Thyroid gland (tissue), 4 donors: ENCODE measurements at regions not wholly inside any gene's neighbourhood (a gene's known extent, or its start where the extent isn't known, plus 50 kb on each side); places are given as distances from the start of the nearest gene placed in this dataset.

Source experiments
- CTCF ChIP-seq, 6 experiments: fragments of 200-600 bp in 3 of 6; fragments of 450-650 bp in 3 of 6; sonication (generic) in 3 of 6; IDR thresholded peaks; one replicate each; pipeline ENCODE4 v1.5.1; 2016 to 2019; ENCODE audit warnings: antibody characterized with exemption in 6 of 6, mild to moderate bottlenecking in 2 of 6, inconsistent platforms in 1 of 6, moderate library complexity in 1 of 6
- POLR2A ChIP-seq, 2 donors: fragments of 450-650 bp; IDR thresholded peaks; one replicate each; pipeline ENCODE4 v1.6.1; 2017; ENCODE audit warnings: antibody characterized with exemption in 2 of 2, mild to moderate bottlenecking in 2 of 2, moderate library complexity in 1 of 2

DNA sequence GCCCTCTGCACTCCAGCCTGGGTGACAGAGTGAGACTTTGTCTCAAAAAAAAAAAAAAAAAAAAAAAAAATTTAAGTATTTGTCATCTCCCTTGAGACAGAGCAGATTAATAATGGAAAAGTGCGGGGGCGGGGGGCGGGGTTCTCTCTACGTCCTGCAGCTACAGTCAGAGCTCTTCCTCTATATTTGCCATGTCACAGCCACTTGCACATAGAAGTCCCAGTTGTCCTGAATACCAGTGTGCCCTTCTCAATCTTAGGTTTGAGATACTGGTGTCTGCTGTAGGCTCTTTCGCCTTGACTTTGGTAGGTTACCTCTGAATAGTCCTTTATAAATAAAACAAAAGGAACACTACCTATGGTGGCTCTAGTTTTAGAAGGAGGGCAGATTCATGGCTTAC is 237.8 kb upstream of the PGRMC2 start:
- TF ChIP-seq CTCF (IDR thresholded peaks at IDR 0.05) (no peak), POLR2A (IDR thresholded peaks at IDR 0.05) (no peak)
